ENCODE measurements at regions not wholly inside any gene's neighbourhood (a gene's known extent, or its start where the extent isn't known, plus 50 kb on each side); places are given as distances from the start of the nearest gene placed in this dataset.

GRCh38 chr6:47163536-47163935 lies 121.4 kb upstream of the ADGRF1 start:
- no peak for TF ChIP-seq CTCF (IDR thresholded peaks at IDR 0.05)
- TF ChIP-seq POLR2A (IDR thresholded peaks at IDR 0.05) = no peak
